OCI-LY3 (cell line): ENCODE measurements at regions not wholly inside any gene's neighbourhood (a gene's known extent, or its start where the extent isn't known, plus 50 kb on each side); places are given as distances from the start of the nearest gene placed in this dataset.

Experiments used
- CTCF ChIP-seq: fragments of 200-600, 300-600 bp; sonication (generic); IDR thresholded peaks from 2 replicates; pipeline ENCODE4 v1.5.1; 2014; ENCODE audit warnings: antibody characterized with exemption, low read length, low read depth
- EZH2phosphoT487 ChIP-seq: fragments of 200-600 bp; shearing (Covaris generic); IDR thresholded peaks from 2 replicates; pipeline ENCODE4 v1.6.1; 2018; ENCODE audit warnings: antibody characterized with exemption, mixed run types, low read depth

DNA sequence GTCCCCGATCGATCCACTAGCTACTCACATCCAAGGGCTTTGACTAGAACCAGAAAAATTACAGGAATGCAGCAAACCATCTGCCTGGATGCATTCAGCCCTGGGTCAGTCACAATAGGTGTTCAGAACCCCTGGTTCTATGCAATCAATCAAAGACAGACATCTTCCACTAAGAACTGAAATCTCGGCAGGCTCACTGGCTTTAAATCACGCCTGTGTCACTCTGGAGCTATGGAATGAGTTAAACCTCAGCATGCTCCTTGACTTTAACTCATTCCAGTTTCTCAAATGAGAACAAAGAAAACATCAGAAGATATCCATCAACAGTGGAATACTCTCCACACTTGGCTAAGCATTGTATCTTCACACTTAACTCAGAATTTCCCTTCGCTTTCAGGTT lies 68.1 kb upstream of the SPTBN1 start:
- TF ChIP-seq EZH2phosphoT487 = no peak
- no peak for TF ChIP-seq CTCF
